ENCODE measurements at regions not wholly inside any gene's neighbourhood (a gene's known extent, or its start where the extent isn't known, plus 50 kb on each side); places are given as distances from the start of the nearest gene placed in this dataset.

- no peak for DNase-seq (ENCODE audit: low spot score)
These were observed 52.0 kb upstream of the FGGY start for GRCh38 chr1:59244891-59245290.

Data from D341Med (cell line).